GM21447 (cell line): ENCODE measurements at regions not wholly inside any gene's neighbourhood (a gene's known extent, or its start where the extent isn't known, plus 50 kb on each side); places are given as distances from the start of the nearest gene placed in this dataset.

Experiments used
- ATAC-seq: cut with Tn5 transposase; IDR thresholded peaks from one replicate; pipeline ENCODE4 v1.9.1; 2021; ENCODE audit not compliant: unreplicated experiment

DNA sequence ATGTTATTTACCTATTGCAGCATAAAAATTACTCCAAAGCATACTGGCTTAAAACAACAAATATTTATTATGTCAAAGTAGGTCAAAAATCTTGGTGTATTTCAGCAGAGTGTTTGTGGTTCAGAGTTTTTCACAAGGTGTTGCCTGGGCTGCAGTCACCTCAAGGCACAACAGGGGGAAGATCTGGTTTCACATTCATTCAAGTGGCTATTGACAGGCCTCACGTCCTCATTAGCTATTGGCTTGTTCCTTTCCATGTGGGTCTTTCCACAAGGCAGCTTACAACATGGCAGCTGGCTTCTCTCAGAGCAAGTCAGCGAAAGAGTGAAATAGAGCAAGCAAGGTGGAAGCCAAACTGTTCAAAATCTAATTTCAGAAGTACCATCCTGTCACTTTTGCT lies 602.9 kb downstream of the OLFM4 start:
- no peak for ATAC-seq

- ATAC-seq: no peak
Observed at GRCh38 chr13:53638040-53638439, 609.4 kb downstream of the OLFM4 start.

DNA sequence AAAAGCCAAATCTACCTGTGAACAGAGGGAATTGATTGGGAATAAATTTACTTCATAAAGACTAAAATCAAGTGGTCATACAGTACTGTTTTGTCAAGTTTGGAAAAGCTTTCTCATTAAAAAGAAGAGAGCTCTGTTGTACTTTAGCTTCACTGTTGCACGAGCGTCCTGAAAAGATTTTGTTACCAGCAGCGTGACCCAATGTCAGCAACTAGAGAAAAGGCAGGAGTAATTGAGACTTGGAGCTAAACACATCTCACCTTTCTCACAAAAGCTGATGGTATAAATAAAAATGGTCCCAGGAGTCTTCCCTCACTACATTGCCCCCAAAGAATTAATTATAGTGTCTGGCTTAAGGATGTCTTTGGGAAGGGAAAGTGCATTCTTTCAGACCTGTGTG lies 613.7 kb downstream of the OLFM4 start:
- ATAC-seq: no peak

DNA sequence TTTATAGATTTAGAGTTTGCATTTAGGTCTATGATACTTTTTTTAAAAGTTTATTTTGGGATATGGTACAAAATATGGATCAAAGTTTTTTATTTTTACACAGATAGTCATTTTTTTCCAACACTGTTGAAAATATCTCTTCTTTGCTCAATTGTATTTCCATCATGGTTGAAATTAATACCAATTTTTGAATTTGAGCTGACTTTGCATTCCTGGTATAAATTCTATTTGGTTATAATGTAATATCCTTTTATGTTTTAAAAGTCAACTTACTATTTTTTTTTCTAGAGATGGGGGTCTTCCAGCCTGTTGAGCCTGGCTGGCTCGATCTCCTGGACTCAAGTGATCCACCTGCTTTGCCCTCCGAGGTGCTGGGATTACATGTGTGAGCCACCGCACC lies 620.1 kb downstream of the OLFM4 start:
- ATAC-seq: no peak

GRCh38 chr13:53672005-53672404 lies 643.4 kb downstream of the OLFM4 start:
- ATAC-seq: no peak

GRCh38 chr13:53683146-53683545 lies 654.5 kb downstream of the OLFM4 start:
- ATAC-seq: no peak

DNA sequence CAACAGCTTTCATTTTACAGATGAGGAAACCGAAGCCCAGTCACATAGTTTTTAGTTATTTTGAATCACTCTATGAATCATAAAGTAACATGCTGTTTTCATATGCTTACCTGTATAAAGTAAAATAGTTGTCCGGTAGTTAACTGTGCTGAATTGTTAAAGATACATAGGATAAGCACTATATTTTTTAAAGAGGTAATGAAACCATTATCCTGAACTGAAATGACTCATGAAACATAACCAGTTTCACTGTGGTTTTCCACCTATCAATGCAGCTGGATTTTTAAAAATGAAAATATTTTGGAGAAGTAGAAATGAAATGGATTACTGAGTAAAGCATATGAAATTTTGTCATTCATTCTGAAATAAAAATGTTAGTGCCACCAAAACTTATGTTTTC lies 655.0 kb downstream of the OLFM4 start:
- ATAC-seq: no peak

GRCh38 chr13:53691417-53691816 lies 662.8 kb downstream of the OLFM4 start:
- ATAC-seq: no peak

- ATAC-seq: no peak
Observed at GRCh38 chr13:53694814-53695532, 666.4 kb downstream of the OLFM4 start.

GRCh38 chr13:53703371-53704080 lies 674.9 kb downstream of the OLFM4 start:
- no peak for ATAC-seq

- ATAC-seq: no peak
Observed at GRCh38 chr13:53719281-53719680, 690.7 kb downstream of the OLFM4 start.

GRCh38 chr13:53732664-53733063 lies 704.1 kb downstream of the OLFM4 start:
- no peak for ATAC-seq

DNA sequence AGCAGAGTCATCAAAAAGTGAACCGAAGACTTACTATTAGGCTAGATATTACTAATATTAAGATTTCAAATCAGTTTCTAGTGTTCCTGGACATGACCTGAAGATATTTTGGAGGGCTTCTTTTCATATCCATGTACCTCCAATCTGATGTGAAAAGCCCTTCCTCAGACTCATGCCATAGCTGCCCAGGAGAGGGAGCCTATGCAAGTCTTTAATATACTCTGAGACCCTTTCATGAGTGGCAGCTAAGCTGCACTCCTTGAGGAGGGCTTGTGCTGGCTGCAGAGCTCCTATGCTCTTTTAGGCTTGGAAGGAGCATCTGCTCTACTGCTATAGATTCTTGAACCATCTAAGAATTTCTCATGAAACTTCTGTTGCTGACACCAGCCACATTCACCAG lies 715.3 kb downstream of the OLFM4 start:
- ATAC-seq: no peak

GRCh38 chr13:53747825-53748224 lies 719.2 kb downstream of the OLFM4 start:
- ATAC-seq: no peak

DNA sequence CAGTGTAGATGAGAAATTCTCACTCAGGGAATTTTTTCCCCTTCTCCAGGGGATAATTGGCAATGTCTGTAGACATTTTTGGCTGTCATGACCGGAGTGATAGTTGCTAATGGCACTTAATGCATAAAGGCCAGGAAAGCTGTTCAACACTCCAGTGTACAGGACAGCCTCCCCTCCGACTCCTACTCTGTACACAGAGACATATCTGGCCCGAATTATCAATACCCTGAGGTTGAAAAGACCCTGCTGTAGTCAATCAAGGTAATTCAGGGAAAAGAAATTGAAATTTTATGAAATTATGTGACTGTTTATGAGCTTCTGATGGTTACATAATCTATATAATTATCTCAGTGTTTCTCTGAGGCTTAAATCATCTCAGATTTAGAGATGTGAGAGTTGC lies 720.7 kb downstream of the OLFM4 start:
- ATAC-seq: no peak

GRCh38 chr13:53759016-53759415 lies 730.4 kb downstream of the OLFM4 start:
- no peak for ATAC-seq

- ATAC-seq: no peak
Observed at GRCh38 chr13:53775807-53776206, 747.2 kb downstream of the OLFM4 start.

GRCh38 chr13:53778937-53779336 lies 750.3 kb downstream of the OLFM4 start:
- ATAC-seq: no peak

- ATAC-seq: no peak
Observed at GRCh38 chr13:53781941-53782340, 753.3 kb downstream of the OLFM4 start.

- ATAC-seq: peak; percentile 78
Observed at GRCh38 chr13:53782488-53782961, 753.9 kb downstream of the OLFM4 start.

- no peak for ATAC-seq
Observed at GRCh38 chr13:53783471-53783870, 754.9 kb downstream of the OLFM4 start.

DNA sequence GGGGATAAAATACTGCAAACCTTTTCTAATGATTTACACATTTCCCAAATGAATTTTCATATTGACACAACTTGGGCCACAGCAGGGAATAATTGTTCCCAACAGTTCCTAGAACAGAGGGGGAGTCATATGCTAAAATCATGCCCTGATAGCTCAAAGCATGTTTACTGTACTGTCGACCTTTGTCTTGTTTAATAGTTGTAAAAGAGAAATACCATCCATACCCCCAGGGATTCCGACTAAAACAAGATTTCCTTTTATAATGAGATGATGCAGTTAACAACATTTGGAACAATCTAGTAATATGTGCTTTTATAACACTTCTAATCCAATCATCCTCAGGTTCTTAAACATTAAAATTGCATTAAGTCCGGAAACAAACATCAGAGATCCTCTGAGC lies 759.7 kb downstream of the OLFM4 start:
- no peak for ATAC-seq

- no peak for ATAC-seq
Observed at GRCh38 chr13:53800011-53800410, 771.4 kb downstream of the OLFM4 start.
